Neural cell (in vitro differentiated cells): ENCODE measurements at regions not wholly inside any gene's neighbourhood (a gene's known extent, or its start where the extent isn't known, plus 50 kb on each side); places are given as distances from the start of the nearest gene placed in this dataset.

Source experiments
- H2AFZ ChIP-seq: fragments of 200-600, 300-800 bp; sonication (generic), shearing (Covaris generic); 2 replicates; pipeline ENCODE4 v1.6.0; 2014; ENCODE audit warnings: low read depth, mild to moderate bottlenecking, antibody characterized with exemption, low read length, moderate library complexity
- H3F3A ChIP-seq: fragments of 200-600 bp; shearing (Covaris generic); 2 replicates; pipeline ENCODE4 v1.6.1; 2016; ENCODE audit warnings: mild to moderate bottlenecking, moderate library complexity, mixed read lengths, antibody characterized with exemption, low read length; ENCODE audit not compliant: insufficient read depth, poor library complexity, severe bottlenecking
- H3K27ac ChIP-seq: fragments of 200-600, 300-800 bp; sonication (generic), shearing (Covaris generic); 2 replicates; pipeline ENCODE4 v1.5.1; 2014; ENCODE audit warnings: mild to moderate bottlenecking, low read length, moderate library complexity
- H3K27me3 ChIP-seq: fragments of 300-800, 200-600 bp; sonication (generic), shearing (Covaris generic); 2 replicates; pipeline ENCODE4 v1.6.0; 2014; ENCODE audit warnings: mild to moderate bottlenecking, low read depth, low read length, moderate library complexity; ENCODE audit not compliant: insufficient read depth
- H3K36me3 ChIP-seq: fragments of 300-800, 200-600 bp; sonication (generic), shearing (Covaris generic); 2 replicates; pipeline ENCODE4 v1.5.1; 2014; ENCODE audit warnings: mild to moderate bottlenecking, antibody characterized with exemption, low read length, moderate library complexity; ENCODE audit not compliant: insufficient read depth
- H3K4me2 ChIP-seq: fragments of 300-800, 200-600 bp; sonication (generic), shearing (Covaris generic); 2 replicates; pipeline ENCODE4 v1.6.0; 2014; ENCODE audit warnings: mild to moderate bottlenecking, low read length
- H3K4me3 ChIP-seq: fragments of 300-800, 200-600 bp; sonication (generic), shearing (Covaris generic); 2 replicates; pipeline ENCODE4 v1.5.1; 2014; ENCODE audit warnings: mild to moderate bottlenecking, low read length, moderate library complexity
- H3K79me2 ChIP-seq: fragments of 200-600 bp; shearing (Covaris generic); replicated peaks from 2 replicates; pipeline ENCODE4 v1.6.0; 2014; ENCODE audit warnings: mild to moderate bottlenecking, low read length, moderate library complexity; ENCODE audit not compliant: insufficient read depth
- H3K9ac ChIP-seq: fragments of 300-800, 200-600 bp; sonication (generic), shearing (Covaris generic); 2 replicates; pipeline ENCODE4 v1.6.1; 2016; ENCODE audit warnings: mild to moderate bottlenecking, low read length, mixed read lengths
- H3K9me2 ChIP-seq: fragments of 200-600 bp; shearing (Covaris generic); 2 replicates; pipeline ENCODE4 v1.6.1; 2016; ENCODE audit warnings: mild to moderate bottlenecking, low read length, mixed read lengths; ENCODE audit not compliant: insufficient read depth
- H3K9me3 ChIP-seq: fragments of 200-600, 300-800 bp; sonication (generic), shearing (Covaris generic); 2 replicates; pipeline ENCODE4 v1.6.1; 2016; ENCODE audit warnings: mild to moderate bottlenecking, mixed run types, low read length, moderate library complexity, mixed read lengths
- H4K20me1 ChIP-seq: fragments of 200-600 bp; shearing (Covaris generic); 2 replicates; pipeline ENCODE4 v1.6.1; 2016; ENCODE audit warnings: mild to moderate bottlenecking, mixed run types; ENCODE audit not compliant: insufficient read depth
- EP300 ChIP-seq: fragments of 450-650 bp; conservative IDR thresholded peaks from 2 replicates; pipeline ENCODE4 v1.6.1; 2014; ENCODE audit warnings: antibody characterized with exemption, mild to moderate bottlenecking, moderate library complexity; ENCODE audit not compliant: poor library complexity, severe bottlenecking
- EZH2 ChIP-seq: fragments of 200-600, 300-800 bp; shearing (Covaris generic), sonication (generic); IDR thresholded peaks from 2 replicates; pipeline ENCODE4 v1.6.1; 2014; ENCODE audit warnings: antibody characterized with exemption, low read length, borderline replicate concordance, mild to moderate bottlenecking; ENCODE audit not compliant: insufficient read depth, poor library complexity, severe bottlenecking
- MXI1 ChIP-seq: fragments of 450-650 bp; conservative IDR thresholded peaks from 2 replicates; pipeline ENCODE4 v1.6.1; 2014; ENCODE audit warnings: antibody characterized with exemption, mild to moderate bottlenecking; ENCODE audit not compliant: poor library complexity, severe bottlenecking
- POLR2AphosphoS5 ChIP-seq: IDR thresholded peaks from 2 replicates; pipeline ENCODE4 v1.6.1; 2012
- RAD21 ChIP-seq: fragments of 450-650 bp; conservative IDR thresholded peaks from 2 replicates; pipeline ENCODE4 v1.6.1; 2014; ENCODE audit warnings: antibody characterized with exemption, mild to moderate bottlenecking, moderate library complexity
- SMC3 ChIP-seq: fragments of 450-650 bp; conservative IDR thresholded peaks from 2 replicates; pipeline ENCODE4 v1.6.1; 2014; ENCODE audit warnings: antibody characterized with exemption, mild to moderate bottlenecking, moderate library complexity; ENCODE audit not compliant: poor library complexity
- TAF1 ChIP-seq: IDR thresholded peaks from 2 replicates; pipeline ENCODE4 v1.6.1; 2012; ENCODE audit warnings: low read depth
- TF ChIP-seq, protein P1 (sequence below): fragments of 450-650 bp; IDR thresholded peaks from 2 replicates; pipeline ENCODE4 v1.5.1; 2014; ENCODE audit warnings: antibody characterized with exemption, mild to moderate bottlenecking, moderate library complexity; ENCODE audit not compliant: poor library complexity, severe bottlenecking
- TF ChIP-seq, protein P2 (sequence below): IDR thresholded peaks from 2 replicates; pipeline ENCODE4 v1.6.1; 2012; ENCODE audit warnings: borderline replicate concordance

DNA sequence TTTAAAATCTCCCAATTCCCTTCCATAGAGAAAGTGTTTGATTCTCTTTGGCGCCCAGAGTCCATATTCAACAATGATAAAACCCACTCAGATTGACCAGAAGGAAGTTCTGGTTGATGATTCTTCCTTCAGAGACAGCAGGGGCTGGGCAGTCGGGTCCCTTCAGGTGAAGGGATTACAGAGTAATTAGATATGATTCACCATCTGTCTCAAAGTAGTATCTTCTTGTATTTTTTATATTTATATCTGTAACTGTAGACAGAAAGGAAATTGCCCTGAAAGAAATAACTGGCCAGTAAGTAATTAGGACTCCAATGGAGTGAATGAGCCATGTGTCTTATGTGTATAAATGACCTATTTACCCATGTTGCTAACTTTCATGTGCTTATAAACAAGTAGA lies 156.0 kb downstream of the PLCE1 start:
- Histone ChIP-seq H3K36me3 (no peaks in the 10 kb centered on the region), H3K4me2 (no peak overlapping the region), H2AFZ (no peak overlapping the region), H3K9me2 (no peaks in the 10 kb centered on the region), H3F3A (no peaks in the 10 kb centered on the region), H3K79me2 (no peaks in the 10 kb centered on the region), H3K4me3 (no peak overlapping the region), H4K20me1 (no peaks in the 10 kb centered on the region), H3K27me3 (no peaks in the 10 kb centered on the region), H3K27ac (no peak overlapping the region), H3K9me3 (no peaks in the 10 kb centered on the region), H3K9ac (no peak overlapping the region)
- TF ChIP-seq POLR2AphosphoS5 (no peak), MXI1 (no peak), TAF1 (no peak), EP300 (no peak), SMC3 (no peak), EZH2 (no peak), RAD21 (no peak)
- TF ChIP-seq, protein P1, sequence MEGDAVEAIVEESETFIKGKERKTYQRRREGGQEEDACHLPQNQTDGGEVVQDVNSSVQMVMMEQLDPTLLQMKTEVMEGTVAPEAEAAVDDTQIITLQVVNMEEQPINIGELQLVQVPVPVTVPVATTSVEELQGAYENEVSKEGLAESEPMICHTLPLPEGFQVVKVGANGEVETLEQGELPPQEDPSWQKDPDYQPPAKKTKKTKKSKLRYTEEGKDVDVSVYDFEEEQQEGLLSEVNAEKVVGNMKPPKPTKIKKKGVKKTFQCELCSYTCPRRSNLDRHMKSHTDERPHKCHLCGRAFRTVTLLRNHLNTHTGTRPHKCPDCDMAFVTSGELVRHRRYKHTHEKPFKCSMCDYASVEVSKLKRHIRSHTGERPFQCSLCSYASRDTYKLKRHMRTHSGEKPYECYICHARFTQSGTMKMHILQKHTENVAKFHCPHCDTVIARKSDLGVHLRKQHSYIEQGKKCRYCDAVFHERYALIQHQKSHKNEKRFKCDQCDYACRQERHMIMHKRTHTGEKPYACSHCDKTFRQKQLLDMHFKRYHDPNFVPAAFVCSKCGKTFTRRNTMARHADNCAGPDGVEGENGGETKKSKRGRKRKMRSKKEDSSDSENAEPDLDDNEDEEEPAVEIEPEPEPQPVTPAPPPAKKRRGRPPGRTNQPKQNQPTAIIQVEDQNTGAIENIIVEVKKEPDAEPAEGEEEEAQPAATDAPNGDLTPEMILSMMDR = no peak
- TF ChIP-seq, protein P2, sequence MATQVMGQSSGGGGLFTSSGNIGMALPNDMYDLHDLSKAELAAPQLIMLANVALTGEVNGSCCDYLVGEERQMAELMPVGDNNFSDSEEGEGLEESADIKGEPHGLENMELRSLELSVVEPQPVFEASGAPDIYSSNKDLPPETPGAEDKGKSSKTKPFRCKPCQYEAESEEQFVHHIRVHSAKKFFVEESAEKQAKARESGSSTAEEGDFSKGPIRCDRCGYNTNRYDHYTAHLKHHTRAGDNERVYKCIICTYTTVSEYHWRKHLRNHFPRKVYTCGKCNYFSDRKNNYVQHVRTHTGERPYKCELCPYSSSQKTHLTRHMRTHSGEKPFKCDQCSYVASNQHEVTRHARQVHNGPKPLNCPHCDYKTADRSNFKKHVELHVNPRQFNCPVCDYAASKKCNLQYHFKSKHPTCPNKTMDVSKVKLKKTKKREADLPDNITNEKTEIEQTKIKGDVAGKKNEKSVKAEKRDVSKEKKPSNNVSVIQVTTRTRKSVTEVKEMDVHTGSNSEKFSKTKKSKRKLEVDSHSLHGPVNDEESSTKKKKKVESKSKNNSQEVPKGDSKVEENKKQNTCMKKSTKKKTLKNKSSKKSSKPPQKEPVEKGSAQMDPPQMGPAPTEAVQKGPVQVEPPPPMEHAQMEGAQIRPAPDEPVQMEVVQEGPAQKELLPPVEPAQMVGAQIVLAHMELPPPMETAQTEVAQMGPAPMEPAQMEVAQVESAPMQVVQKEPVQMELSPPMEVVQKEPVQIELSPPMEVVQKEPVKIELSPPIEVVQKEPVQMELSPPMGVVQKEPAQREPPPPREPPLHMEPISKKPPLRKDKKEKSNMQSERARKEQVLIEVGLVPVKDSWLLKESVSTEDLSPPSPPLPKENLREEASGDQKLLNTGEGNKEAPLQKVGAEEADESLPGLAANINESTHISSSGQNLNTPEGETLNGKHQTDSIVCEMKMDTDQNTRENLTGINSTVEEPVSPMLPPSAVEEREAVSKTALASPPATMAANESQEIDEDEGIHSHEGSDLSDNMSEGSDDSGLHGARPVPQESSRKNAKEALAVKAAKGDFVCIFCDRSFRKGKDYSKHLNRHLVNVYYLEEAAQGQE = no peak

DNA sequence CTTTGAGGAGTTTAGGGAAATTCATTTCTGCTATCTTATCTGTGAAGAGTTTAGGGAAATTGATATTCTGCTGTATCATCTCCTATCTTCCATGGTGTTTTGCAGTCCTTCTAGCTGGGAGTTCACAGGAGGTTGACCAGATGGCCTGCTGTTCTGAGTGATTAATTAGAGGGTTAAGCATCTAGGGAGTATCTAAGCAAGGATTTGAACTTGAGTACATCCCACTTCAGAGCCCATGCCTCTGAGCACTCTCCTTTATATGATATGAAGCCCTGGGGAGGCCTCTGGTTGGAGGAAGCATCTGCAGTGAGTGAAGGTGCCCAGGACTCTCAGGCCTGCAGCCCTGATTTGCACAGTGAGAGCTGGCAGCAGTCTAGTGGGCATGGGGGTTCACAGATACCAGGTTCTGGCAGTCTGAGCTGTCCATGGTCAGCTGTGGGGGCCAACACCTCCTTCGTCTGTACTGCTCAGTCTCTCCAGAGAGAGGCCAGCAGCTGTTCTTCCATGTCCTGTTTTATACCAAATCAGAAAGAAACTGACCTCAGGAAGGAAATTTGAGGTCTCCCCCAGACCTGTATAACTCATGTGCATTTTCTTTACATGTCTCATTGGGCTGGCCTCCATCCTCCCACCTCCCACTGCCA lies 156.9 kb downstream of the PLCE1 start:
- Histone ChIP-seq H3K27me3 (no peaks in the 10 kb centered on the region), H3K36me3 (no peaks in the 10 kb centered on the region), H3K79me2 (no peaks in the 10 kb centered on the region), H4K20me1 (no peaks in the 10 kb centered on the region), H3K9me2 (no peaks in the 10 kb centered on the region), H3K9me3 (no peaks in the 10 kb centered on the region), H2AFZ (no peak overlapping the region), H3K27ac (no peak overlapping the region), H3K4me3 (no peak overlapping the region), H3K4me2 (no peak overlapping the region), H3K9ac (no peak overlapping the region), H3F3A (no peaks in the 10 kb centered on the region)
- TF ChIP-seq RAD21 (no peak), EP300 (no peak), EZH2 (no peak), TAF1 (no peak), MXI1 (no peak), POLR2AphosphoS5 (no peak), SMC3 (no peak)
- TF ChIP-seq, protein P2 = no peak
- TF ChIP-seq, protein P1 = no peak
